ENCODE measurements at regions not wholly inside any gene's neighbourhood (a gene's known extent, or its start where the extent isn't known, plus 50 kb on each side); places are given as distances from the start of the nearest gene placed in this dataset.

DNA sequence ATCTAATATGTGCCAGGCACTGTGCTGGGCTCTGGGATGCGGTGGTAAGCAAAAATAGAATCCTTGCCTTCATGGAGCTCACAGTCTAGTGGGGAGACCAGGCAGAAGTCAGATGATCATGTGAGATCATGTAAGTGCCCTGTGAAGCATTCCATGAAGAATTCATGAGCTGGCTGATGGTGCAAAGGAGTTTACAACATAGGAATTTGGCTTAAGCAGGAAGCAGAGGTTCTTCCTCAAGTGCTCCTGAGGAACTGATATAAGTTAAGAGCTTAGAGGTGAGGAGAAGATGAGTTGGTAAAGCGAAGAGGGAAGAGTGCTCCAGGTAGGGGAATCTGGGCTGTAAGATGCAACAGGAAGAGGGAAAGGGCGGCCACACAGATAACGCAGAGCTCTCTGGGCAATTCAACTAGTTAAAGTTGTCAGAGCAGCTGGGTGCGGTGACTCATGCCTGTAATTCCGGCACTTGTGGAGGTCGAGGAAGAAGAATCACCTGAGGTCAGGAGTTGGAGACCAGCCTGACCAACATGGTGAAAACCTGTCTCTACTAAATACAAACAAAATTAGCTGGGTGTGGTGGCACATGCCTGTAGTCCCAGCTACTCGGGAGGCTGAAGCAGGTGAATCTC lies 78.5 kb upstream of the SPATA31D4 start:
- H3K27ac Mint-ChIP-seq, result no peak overlapping the region
- Histone ChIP-seq H3K9ac (ENCODE audit: insufficient read depth, low read length, poor library complexity, severe bottlenecking) (no peak overlapping the region), H3K36me3 (replicated peaks in 1 of 2; ENCODE audit: control insufficient read depth in 1 of 2, insufficient read depth in 2 of 2, low read length in 2 of 2) (no peaks in the 10 kb centered on the region), H4K20me1 (ENCODE audit: insufficient read depth, low read length) (no peaks in the 10 kb centered on the region), H3K27ac (ENCODE audit: low read depth in 1 of 2, low read length in 2 of 2) (no peak overlapping the region), H2AFZ (ENCODE audit: insufficient read depth, low read depth, low read length, poor library complexity, severe bottlenecking) (no peak overlapping the region), H3K4me2 (replicated peaks; ENCODE audit: extremely low read depth, low read length, poor library complexity, severe bottlenecking) (no peak overlapping the region), H3K79me2 (ENCODE audit: insufficient read depth, low read length) (no peaks in the 10 kb centered on the region), H3K27me3 (ENCODE audit: control insufficient read depth in 2 of 2, insufficient read depth in 2 of 2, low read length in 2 of 2) (no peaks in the 10 kb centered on the region), H3K4me3 (replicated peaks in 1 of 3; ENCODE audit: low read depth in 2 of 3, low read length in 3 of 3) (no peak overlapping the region), H3K4me1 (ENCODE audit: control insufficient read depth in 1 of 2, insufficient read depth in 2 of 2, low read length in 2 of 2) (no peaks in the 10 kb centered on the region), H3K9me3 (replicated peaks in 1 of 2; ENCODE audit: control insufficient read depth in 1 of 2, insufficient read depth in 1 of 2, low read length in 2 of 2) (no peaks in the 10 kb centered on the region)
- intact Hi-C loops (cut with micrococcal nuclease), result no loop called here
- H3K27me3 Mint-ChIP-seq (ENCODE audit: low read depth in 3 of 3), result no peaks in the 10 kb centered on the region
- no peaks in the 10 kb centered on the region for H3K36me3 Mint-ChIP-seq
- TF ChIP-seq, protein P1, sequence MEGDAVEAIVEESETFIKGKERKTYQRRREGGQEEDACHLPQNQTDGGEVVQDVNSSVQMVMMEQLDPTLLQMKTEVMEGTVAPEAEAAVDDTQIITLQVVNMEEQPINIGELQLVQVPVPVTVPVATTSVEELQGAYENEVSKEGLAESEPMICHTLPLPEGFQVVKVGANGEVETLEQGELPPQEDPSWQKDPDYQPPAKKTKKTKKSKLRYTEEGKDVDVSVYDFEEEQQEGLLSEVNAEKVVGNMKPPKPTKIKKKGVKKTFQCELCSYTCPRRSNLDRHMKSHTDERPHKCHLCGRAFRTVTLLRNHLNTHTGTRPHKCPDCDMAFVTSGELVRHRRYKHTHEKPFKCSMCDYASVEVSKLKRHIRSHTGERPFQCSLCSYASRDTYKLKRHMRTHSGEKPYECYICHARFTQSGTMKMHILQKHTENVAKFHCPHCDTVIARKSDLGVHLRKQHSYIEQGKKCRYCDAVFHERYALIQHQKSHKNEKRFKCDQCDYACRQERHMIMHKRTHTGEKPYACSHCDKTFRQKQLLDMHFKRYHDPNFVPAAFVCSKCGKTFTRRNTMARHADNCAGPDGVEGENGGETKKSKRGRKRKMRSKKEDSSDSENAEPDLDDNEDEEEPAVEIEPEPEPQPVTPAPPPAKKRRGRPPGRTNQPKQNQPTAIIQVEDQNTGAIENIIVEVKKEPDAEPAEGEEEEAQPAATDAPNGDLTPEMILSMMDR (IDR thresholded peaks at IDR 0.05), result no peak
- WGBS (ENCODE audit: insufficient coverage), result 96% methylated on average over 6 of the region's 8 CpGs
- H3K4me1 Mint-ChIP-seq, result no peaks in the 10 kb centered on the region
- no peaks in the 10 kb centered on the region for H3K9me3 Mint-ChIP-seq
- no peak overlapping the region for H3K4me3 Mint-ChIP-seq
- DNase-seq, result no peak

GRCh38 chr9:81850724-81851123 lies 77.5 kb upstream of the SPATA31D4 start:
- WGBS (ENCODE audit: insufficient coverage), result 93% methylated on average over 5 of the region's 6 CpGs
- Histone ChIP-seq H3K36me3 (replicated peaks in 1 of 2; ENCODE audit: control insufficient read depth in 1 of 2, insufficient read depth in 2 of 2, low read length in 2 of 2) (no peaks in the 10 kb centered on the region), H3K4me3 (replicated peaks in 1 of 3; ENCODE audit: low read depth in 2 of 3, low read length in 3 of 3) (no peak overlapping the region), H2AFZ (ENCODE audit: insufficient read depth, low read depth, low read length, poor library complexity, severe bottlenecking) (no peak overlapping the region), H3K9ac (ENCODE audit: insufficient read depth, low read length, poor library complexity, severe bottlenecking) (no peak overlapping the region), H3K27me3 (ENCODE audit: control insufficient read depth in 2 of 2, insufficient read depth in 2 of 2, low read length in 2 of 2) (no peaks in the 10 kb centered on the region), H4K20me1 (ENCODE audit: insufficient read depth, low read length) (no peaks in the 10 kb centered on the region), H3K4me2 (replicated peaks; ENCODE audit: extremely low read depth, low read length, poor library complexity, severe bottlenecking) (no peak overlapping the region), H3K27ac (ENCODE audit: low read depth in 1 of 2, low read length in 2 of 2) (no peak overlapping the region), H3K4me1 (ENCODE audit: control insufficient read depth in 1 of 2, insufficient read depth in 2 of 2, low read length in 2 of 2) (no peaks in the 10 kb centered on the region), H3K79me2 (ENCODE audit: insufficient read depth, low read length) (no peaks in the 10 kb centered on the region), H3K9me3 (replicated peaks in 1 of 2; ENCODE audit: control insufficient read depth in 1 of 2, insufficient read depth in 1 of 2, low read length in 2 of 2) (no peaks in the 10 kb centered on the region)
- H3K27ac Mint-ChIP-seq, result no peak overlapping the region
- H3K4me1 Mint-ChIP-seq, result no peaks in the 10 kb centered on the region
- TF ChIP-seq, protein P1 (IDR thresholded peaks at IDR 0.05), result no peak
- no peak for DNase-seq
- H3K4me3 Mint-ChIP-seq, result no peak overlapping the region
- H3K27me3 Mint-ChIP-seq (ENCODE audit: low read depth in 3 of 3), result no peaks in the 10 kb centered on the region
- no peaks in the 10 kb centered on the region for H3K36me3 Mint-ChIP-seq
- intact Hi-C loops (cut with micrococcal nuclease), result no loop called here
- H3K9me3 Mint-ChIP-seq, result no peaks in the 10 kb centered on the region
